HEK293 (cell line): ENCODE measurements at regions not wholly inside any gene's neighbourhood (a gene's known extent, or its start where the extent isn't known, plus 50 kb on each side); places are given as distances from the start of the nearest gene placed in this dataset.
"Not testable (repeated sequence)": the region's sequence is repeated elsewhere in the genome, so short reads cannot be mapped to it uniquely, and the experiment has no call there.

Experiments used
- CTCF ChIP-seq: fragments of 450-650 bp; formaldehyde crosslinking; IDR thresholded peaks from 2 replicates; pipeline ENCODE4 v1.5.1; 2016; ENCODE audit warnings: missing biosample characterization, missing genetic modification characterization
- ELK4 ChIP-seq: IDR thresholded peaks from 2 replicates; pipeline ENCODE4 v1.6.1; 2011; ENCODE audit warnings: mild to moderate bottlenecking, low read depth, low read length, borderline replicate concordance
- ZNF274 ChIP-seq, 2 experiments: fragments of 200-500 bp in 1 of 2; fragments of 450-650 bp in 1 of 2; sonication (Bioruptor generic) in 1 of 2; formaldehyde crosslinking in 1 of 2; IDR thresholded peaks; 2 replicates each; pipeline versions ENCODE4 v1.5.1 to v1.6.1; 2014 to 2016; ENCODE audit warnings: borderline replicate concordance in 1 of 2, inconsistent platforms in 1 of 2, low read length in 1 of 2, missing biosample characterization in 1 of 2, missing genetic modification characterization in 1 of 2
- ZNF654 ChIP-seq: fragments of 450-650 bp; formaldehyde crosslinking; IDR thresholded peaks from 2 replicates; pipeline ENCODE4 v1.5.1; 2016; ENCODE audit warnings: low read depth, missing biosample characterization, missing genetic modification characterization
- ZNF837 ChIP-seq: fragments of 450-650 bp; formaldehyde crosslinking; IDR thresholded peaks from 2 replicates; pipeline ENCODE4 v1.5.1; 2016; ENCODE audit warnings: missing biosample characterization, missing genetic modification characterization

GRCh38 chr7:119968411-119968810 lies 304.6 kb upstream of the KCND2 start:
- not testable (repeated sequence) for TF ChIP-seq ZNF274 (IDR thresholded peaks at IDR 0.05; ENCODE audit: low read length); ZNF274 (tag by site-specific recombination; IDR thresholded peaks at IDR 0.05; ENCODE audit: borderline replicate concordance); CTCF; ZNF837 (tag by site-specific recombination); ELK4; ZNF654 (tag by site-specific recombination)
